Effector memory CD4-positive, alpha-beta T cell (primary cell): ENCODE measurements at regions not wholly inside any gene's neighbourhood (a gene's known extent, or its start where the extent isn't known, plus 50 kb on each side); places are given as distances from the start of the nearest gene placed in this dataset.

Experiments
- DNase-seq, 3 donors: peaks; one replicate each; pipeline ENCODE4 v3.0.0-alpha.2; 2020
- H3K27ac ChIP-seq: 2 replicates; pipeline ENCODE4 v1.7.0; 2013; ENCODE audit warnings: mild to moderate bottlenecking, low read length, moderate library complexity; ENCODE audit not compliant: insufficient read depth, poor library complexity, severe bottlenecking
- H3K27me3 ChIP-seq: replicated peaks from 2 replicates; pipeline ENCODE4 v1.7.0; 2013; ENCODE audit warnings: mild to moderate bottlenecking, low read length; ENCODE audit not compliant: insufficient read depth, control insufficient read depth, poor library complexity, severe bottlenecking
- H3K36me3 ChIP-seq: 2 replicates; pipeline ENCODE4 v1.7.0; 2013; ENCODE audit warnings: mild to moderate bottlenecking, low read length, moderate library complexity; ENCODE audit not compliant: control insufficient read depth, insufficient read depth
- H3K4me1 ChIP-seq: 2 replicates; pipeline ENCODE4 v1.7.0; 2013; ENCODE audit warnings: low read length, mild to moderate bottlenecking; ENCODE audit not compliant: control insufficient read depth, insufficient read depth, poor library complexity, severe bottlenecking
- H3K4me3 ChIP-seq: 2 replicates; pipeline ENCODE4 v1.7.0; 2013; ENCODE audit warnings: low read length, low read depth, mild to moderate bottlenecking; ENCODE audit not compliant: insufficient read depth, poor library complexity, severe bottlenecking
- H3K9me3 ChIP-seq: 2 replicates; pipeline ENCODE4 v1.7.0; 2013; ENCODE audit warnings: mild to moderate bottlenecking, low read length, moderate library complexity; ENCODE audit not compliant: control insufficient read depth

DNA sequence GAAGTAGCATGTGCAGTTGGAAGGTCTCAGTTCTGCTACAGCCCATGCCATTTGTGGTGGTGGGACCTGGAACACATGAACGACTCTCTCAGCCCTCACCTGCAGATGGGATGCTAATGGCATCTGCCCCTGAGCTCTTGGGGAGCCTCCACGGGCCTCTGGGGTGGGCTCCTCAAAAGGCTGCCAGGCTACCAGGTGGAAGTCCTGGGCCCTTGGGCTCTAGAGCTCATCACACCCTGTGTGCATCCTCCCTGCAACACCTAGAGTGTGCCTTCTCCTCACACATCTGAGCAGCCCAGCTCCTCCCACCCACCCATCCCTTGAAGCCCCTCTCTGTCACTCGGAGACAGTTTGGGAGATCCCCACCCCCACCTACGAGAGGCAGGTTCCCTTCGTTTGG, 231.8 kb upstream of the MYT1L start:
- Histone ChIP-seq H3K9me3 (no peaks in the 10 kb centered on the region), H3K36me3 (no peaks in the 10 kb centered on the region), H3K4me1 (no peaks in the 10 kb centered on the region), H3K4me3 (no peak overlapping the region), H3K27me3 (no peaks in the 10 kb centered on the region), H3K27ac (no peak overlapping the region)
- no peak for DNase-seq

DNA sequence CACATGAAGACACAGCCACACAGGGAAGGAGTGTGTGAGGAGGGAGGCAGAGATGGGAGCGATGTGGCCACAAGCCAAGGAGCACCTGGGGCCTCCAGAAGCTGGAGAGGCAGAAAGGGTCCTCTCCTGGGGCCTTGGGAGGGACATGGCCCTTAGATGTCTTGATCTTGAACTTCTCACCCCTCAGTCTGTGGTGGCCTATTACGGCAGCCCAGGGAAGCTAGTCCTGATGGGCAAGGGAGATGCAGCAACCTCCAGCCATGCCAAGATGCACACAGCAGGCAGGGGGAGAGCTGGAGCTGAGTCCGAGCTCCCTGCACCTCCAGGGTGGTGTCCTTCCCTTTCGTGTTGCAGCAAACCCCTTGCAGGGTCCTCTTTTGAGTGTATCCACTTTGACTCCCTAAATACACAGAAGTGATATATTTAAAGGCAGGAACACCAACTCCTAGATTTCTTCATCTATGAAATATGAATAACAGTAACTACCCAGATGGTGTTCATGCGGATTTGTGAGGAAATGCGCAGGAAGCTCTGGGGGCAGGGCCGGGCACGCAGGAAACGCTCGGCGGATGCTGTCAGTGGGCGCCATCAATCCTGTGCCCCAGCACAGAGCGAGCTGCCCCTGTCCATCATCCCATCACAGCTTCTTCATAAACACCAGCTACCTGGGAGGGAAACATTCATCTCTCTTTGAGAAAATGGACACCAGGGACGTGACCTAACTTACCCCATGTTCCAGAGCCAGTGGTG, 230.4 kb upstream of the MYT1L start:
- H3K9me3 ChIP-seq, result no peaks in the 10 kb centered on the region
- H3K4me1 ChIP-seq, result no peaks in the 10 kb centered on the region
- no peak overlapping the region for H3K27ac ChIP-seq
- no peaks in the 10 kb centered on the region for H3K36me3 ChIP-seq
- DNase-seq, result no peak
- H3K27me3 ChIP-seq, result no peaks in the 10 kb centered on the region
- H3K4me3 ChIP-seq, result no peak overlapping the region

DNA sequence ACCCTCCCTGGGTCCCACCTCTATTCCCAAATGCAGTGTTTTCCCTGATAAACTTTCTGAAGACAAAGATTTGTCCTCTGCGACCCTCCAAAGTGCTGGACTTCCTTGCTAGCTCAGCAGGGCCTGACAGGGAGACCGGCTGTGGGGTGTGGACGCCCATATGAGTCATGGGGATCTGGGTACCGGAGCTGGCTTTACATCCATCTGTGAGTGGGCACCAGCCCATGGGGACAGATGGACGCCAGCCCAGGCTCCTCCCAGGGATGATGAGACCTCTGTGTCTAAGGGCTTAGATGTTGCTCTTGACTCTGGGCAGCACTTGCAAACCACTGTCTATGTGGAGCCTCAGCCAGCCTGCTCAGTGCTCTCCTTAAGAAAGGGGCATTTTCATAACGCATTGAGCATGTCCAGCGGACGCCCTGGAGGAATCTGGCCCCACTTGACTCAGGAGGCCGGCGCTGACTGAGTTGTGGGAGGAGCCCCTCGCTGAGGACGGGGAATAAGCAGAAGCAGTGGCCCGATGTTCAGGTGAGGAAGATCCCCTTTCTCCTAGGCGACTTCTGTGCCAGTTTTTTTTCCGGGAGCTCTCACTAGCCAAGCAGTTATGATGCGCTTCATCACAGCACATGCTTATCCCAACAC, 229.4 kb upstream of the MYT1L start:
- no peaks in the 10 kb centered on the region for H3K27me3 ChIP-seq
- no peaks in the 10 kb centered on the region for H3K9me3 ChIP-seq
- no peak overlapping the region for H3K27ac ChIP-seq
- H3K4me1 ChIP-seq, result no peaks in the 10 kb centered on the region
- no peaks in the 10 kb centered on the region for H3K36me3 ChIP-seq
- no peak for DNase-seq
- H3K4me3 ChIP-seq, result no peak overlapping the region

DNA sequence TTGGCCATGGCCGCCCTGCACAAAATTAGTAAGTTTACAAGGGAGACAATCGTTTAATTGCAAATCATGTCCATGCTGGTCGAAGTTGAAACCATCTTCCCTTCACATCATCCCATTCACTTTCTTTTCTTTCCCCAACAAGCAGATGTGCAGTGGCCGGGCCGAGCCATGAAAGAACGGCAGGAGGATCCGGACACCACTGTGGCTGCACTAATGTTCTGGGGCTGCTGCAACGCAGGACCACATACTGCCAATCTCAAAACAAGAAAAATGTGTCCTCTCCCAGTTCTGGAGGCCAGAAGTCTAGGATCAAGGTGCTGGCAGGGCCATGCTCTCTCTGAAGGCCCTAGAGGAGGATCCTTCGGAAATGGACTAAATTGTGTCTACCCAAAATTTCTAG, 227.4 kb upstream of the MYT1L start:
- H3K27ac ChIP-seq, result no peak overlapping the region
- no peaks in the 10 kb centered on the region for H3K36me3 ChIP-seq
- no peaks in the 10 kb centered on the region for H3K27me3 ChIP-seq
- H3K4me1 ChIP-seq, result no peaks in the 10 kb centered on the region
- no peaks in the 10 kb centered on the region for H3K9me3 ChIP-seq
- no peak overlapping the region for H3K4me3 ChIP-seq
- no peak for DNase-seq

DNA sequence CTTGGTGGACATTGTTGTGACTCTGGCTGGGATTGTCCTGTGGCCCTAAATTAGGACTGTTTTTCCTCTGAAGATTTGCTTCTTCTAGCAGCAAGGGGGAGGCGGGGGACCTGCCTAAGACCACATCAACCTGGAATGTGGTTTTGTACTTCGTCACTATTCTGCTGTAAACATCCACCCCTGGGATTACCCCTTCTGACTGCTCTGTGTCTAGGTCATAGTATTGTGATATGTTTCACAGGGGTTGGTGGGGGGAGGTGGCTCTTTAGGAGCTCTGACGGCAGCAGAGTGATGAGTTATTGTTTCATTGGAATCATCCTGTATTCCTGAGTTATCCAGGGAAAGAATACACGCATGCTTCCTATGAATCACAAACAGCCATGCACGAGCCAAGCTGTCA, 226.4 kb upstream of the MYT1L start:
- no peak overlapping the region for H3K27ac ChIP-seq
- no peaks in the 10 kb centered on the region for H3K36me3 ChIP-seq
- DNase-seq, result no peak
- H3K9me3 ChIP-seq, result peaks cover 2% of the 10 kb centered on the region
- H3K27me3 ChIP-seq, result no peaks in the 10 kb centered on the region
- no peak overlapping the region for H3K4me3 ChIP-seq
- H3K4me1 ChIP-seq, result no peaks in the 10 kb centered on the region

DNA sequence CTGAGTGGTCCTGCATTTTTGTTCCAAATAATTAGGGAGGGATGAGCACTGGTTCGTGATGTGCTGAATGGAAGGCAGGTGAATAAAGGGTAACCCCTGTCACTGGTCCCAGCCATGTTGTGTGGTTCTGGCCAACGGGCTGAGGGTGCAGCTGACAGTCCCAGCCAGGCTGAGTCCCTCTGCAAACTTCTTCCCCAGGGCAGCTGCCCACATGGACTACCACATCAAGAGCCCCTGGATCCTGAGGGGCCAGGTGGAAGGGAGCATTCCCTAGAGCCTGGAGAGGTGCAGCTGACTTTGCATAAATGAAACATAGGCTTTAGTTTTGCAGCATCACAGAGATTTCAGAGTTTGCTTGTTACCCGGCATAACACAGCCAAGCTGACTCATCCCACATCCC, 219.8 kb upstream of the MYT1L start:
- no peaks in the 10 kb centered on the region for H3K36me3 ChIP-seq
- H3K4me3 ChIP-seq, result no peak overlapping the region
- no peak overlapping the region for H3K27ac ChIP-seq
- no peak for DNase-seq
- H3K27me3 ChIP-seq, result no peaks in the 10 kb centered on the region
- H3K9me3 ChIP-seq, result peaks cover 5% of the 10 kb centered on the region
- no peaks in the 10 kb centered on the region for H3K4me1 ChIP-seq

DNA sequence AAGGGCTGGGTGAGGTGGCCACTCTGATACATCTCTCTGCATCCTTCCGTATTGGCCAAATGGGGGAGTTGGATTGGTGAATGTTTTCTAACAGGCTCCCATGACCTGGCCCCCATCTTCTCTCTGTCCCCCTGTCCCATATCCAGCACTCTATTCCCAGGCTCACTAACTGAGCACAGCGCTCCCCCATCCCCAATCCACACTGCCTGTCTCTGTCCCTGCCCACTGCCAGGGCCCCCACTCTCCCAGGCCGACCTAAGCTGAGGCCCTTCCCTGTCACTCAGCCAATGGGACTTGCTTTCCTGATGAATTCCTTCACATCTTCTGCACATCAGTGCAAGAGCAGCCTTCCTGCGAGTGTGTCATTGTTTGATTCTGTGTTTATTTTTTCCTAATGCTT, 216.8 kb upstream of the MYT1L start:
- DNase-seq, result no peak
- Histone ChIP-seq H3K27ac (no peak overlapping the region), H3K9me3 (peaks cover 5% of the 10 kb centered on the region), H3K27me3 (no peaks in the 10 kb centered on the region), H3K4me3 (no peak overlapping the region), H3K4me1 (no peaks in the 10 kb centered on the region), H3K36me3 (no peaks in the 10 kb centered on the region)

DNA sequence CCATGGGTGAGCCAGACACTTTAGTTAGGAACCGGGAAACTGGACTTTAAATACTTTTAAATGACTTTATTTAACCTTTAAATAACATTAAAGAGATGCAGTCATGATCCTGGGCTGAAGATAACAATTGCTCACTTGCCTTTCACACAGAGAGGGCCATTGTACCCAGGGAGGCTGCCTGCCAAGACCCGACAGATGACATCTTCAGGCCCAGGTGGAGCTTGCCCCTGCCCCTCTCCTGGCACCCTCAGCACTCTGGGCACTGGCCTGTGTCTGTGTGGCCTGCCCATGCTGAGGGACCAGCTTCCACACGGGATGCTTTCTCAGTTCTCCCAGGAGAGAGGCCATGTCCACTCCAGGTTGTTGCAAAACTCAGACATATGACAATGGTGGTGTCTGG, 216.4 kb upstream of the MYT1L start:
- Histone ChIP-seq H3K4me3 (no peak overlapping the region), H3K27ac (no peak overlapping the region), H3K27me3 (no peaks in the 10 kb centered on the region), H3K4me1 (no peaks in the 10 kb centered on the region), H3K9me3 (peaks cover 3% of the 10 kb centered on the region), H3K36me3 (no peaks in the 10 kb centered on the region)
- no peak for DNase-seq

DNA sequence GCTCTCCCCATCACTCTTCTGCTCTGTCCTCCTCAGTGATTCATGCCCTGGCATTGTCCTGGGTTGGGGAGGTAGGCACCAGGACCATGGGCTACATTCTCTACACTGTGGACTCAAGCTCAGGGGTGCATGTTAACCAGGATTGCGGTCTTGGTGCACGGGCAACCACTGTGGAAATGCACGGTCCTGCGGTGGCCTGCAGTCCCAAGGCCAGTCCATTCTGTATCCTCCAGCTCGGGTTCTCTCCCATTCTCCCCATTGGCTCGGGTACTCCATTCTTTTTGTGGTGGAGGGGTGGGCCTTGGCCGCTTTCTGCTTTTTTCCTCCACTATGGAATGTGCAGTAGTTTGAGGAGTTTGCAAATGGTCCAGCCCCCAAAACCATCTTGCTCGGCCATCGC, 215.0 kb upstream of the MYT1L start:
- no peaks in the 10 kb centered on the region for H3K4me1 ChIP-seq
- H3K4me3 ChIP-seq, result no peak overlapping the region
- no peaks in the 10 kb centered on the region for H3K36me3 ChIP-seq
- no peak for DNase-seq
- H3K27ac ChIP-seq, result no peak overlapping the region
- H3K27me3 ChIP-seq, result no peaks in the 10 kb centered on the region
- H3K9me3 ChIP-seq, result no peaks in the 10 kb centered on the region

DNA sequence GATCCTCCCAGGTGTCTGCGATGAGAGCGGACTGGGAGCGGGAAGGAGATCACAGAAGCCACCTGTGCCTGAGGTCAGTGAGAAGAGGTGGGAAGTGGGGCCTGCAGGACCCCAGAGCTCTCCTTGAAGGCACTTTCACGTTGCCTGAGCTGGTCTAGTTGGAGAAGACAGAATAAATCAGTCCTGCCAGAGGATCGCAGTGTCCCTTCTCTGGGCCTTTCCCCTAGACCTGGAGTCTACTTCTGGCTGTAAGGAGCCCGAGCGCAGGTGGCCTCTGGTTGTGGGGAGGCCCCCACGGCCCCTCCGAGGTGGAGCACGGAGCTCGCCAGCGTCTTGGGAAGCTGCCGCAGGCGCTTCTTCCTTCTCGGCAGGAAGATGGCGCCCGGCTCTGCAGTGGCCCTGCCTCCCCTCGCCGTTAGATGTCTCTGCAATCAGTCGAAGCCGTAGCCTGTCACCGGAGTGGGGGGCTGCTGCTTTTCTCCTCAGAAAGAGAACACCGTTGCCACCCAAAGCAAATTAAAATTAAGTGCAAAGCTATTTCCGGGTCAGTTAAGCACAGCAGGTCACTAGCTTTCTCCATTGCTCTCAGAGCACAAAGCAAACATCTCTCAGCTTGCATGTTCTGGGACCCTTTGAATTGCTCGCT, 212.0 kb upstream of the MYT1L start:
- no peaks in the 10 kb centered on the region for H3K9me3 ChIP-seq
- no peaks in the 10 kb centered on the region for H3K36me3 ChIP-seq
- H3K27ac ChIP-seq, result no peak overlapping the region
- no peak overlapping the region for H3K4me3 ChIP-seq
- H3K27me3 ChIP-seq, result no peaks in the 10 kb centered on the region
- no peak for DNase-seq
- no peaks in the 10 kb centered on the region for H3K4me1 ChIP-seq
